CD4-positive, alpha-beta T cell (primary cell): ENCODE measurements at regions not wholly inside any gene's neighbourhood (a gene's known extent, or its start where the extent isn't known, plus 50 kb on each side); places are given as distances from the start of the nearest gene placed in this dataset.

ENCODE experiments used
- ATAC-seq: fragments of 200-7000 bp; cut with Tn5 transposase; one replicate; pipeline ENCODE4 v1.10.0; 2022; ENCODE audit warnings: mild to moderate bottlenecking; ENCODE audit not compliant: poor library complexity
- CTCF ChIA-PET: fragments of 350-600 bp; sonication (Branson Sonifier 250); formaldehyde crosslinking; loops from one replicate; lab custom pipeline; 2021; ENCODE audit warnings: antibody characterized with exemption, inconsistent platforms; lab: Charles Lee
- POLR2A ChIA-PET: fragments of 350-600 bp; sonication (Branson Sonifier 250); formaldehyde crosslinking; loops from one replicate; lab custom pipeline; 2021; ENCODE audit warnings: antibody characterized with exemption, inconsistent platforms; lab: Charles Lee
- DNase-seq, 14 experiments: peaks; one replicate each; pipeline ENCODE4 v3.0.0-alpha.2; 2013 to 2020; ENCODE audit warnings: mixed read lengths in 2 of 14
- H3K27ac ChIP-seq, 2 donors: one replicate each; pipeline versions ENCODE4 v1.5.1 to v1.7.0; 2013; ENCODE audit warnings: low read length in 2 of 2, low read depth in 1 of 2, mild to moderate bottlenecking in 1 of 2
- H3K27me3 ChIP-seq, 2 experiments: 1 replicate in 1 of 2; 2 replicates in 1 of 2; pipeline versions ENCODE4 v1.6.1 to v1.7.0; 2013; ENCODE audit warnings: low read length in 2 of 2, control low read depth in 1 of 2, mild to moderate bottlenecking in 1 of 2, moderate library complexity in 1 of 2; ENCODE audit not compliant: insufficient read depth in 2 of 2, control insufficient read depth in 1 of 2
- H3K36me3 ChIP-seq: one replicate; pipeline ENCODE4 v1.6.1; 2013; ENCODE audit warnings: low read length, control low read depth; ENCODE audit not compliant: insufficient read depth
- H3K4me1 ChIP-seq: one replicate; pipeline ENCODE4 v1.6.1; 2013; ENCODE audit warnings: low read length, control low read depth; ENCODE audit not compliant: insufficient read depth
- H3K4me3 ChIP-seq: one replicate; pipeline ENCODE4 v1.5.1; 2013; ENCODE audit warnings: mild to moderate bottlenecking, low read length, moderate library complexity
- H3K9me3 ChIP-seq, 2 experiments: 1 replicate in 1 of 2; 2 replicates in 1 of 2; pipeline versions ENCODE4 v1.6.1 to v1.7.0; 2013; ENCODE audit warnings: low read length in 2 of 2, mild to moderate bottlenecking in 2 of 2, control low read depth in 1 of 2, moderate library complexity in 1 of 2; ENCODE audit not compliant: control insufficient read depth in 1 of 2, insufficient read depth in 1 of 2
- H3K27ac Mint-ChIP-seq: one replicate; pipeline ENCODE4 v1.8.0; 2020; ENCODE audit warnings: mixed read lengths
- H3K27me3 Mint-ChIP-seq: one replicate; pipeline ENCODE4 v1.8.0; 2021; ENCODE audit warnings: mixed read lengths
- H3K36me3 Mint-ChIP-seq: one replicate; pipeline ENCODE4 v1.8.0; 2021; ENCODE audit warnings: low read depth, mixed read lengths
- H3K4me1 Mint-ChIP-seq: one replicate; pipeline ENCODE4 v1.8.0; 2021; ENCODE audit warnings: low read depth, mixed read lengths
- H3K4me3 Mint-ChIP-seq: one replicate; pipeline ENCODE4 v1.8.0; 2020; ENCODE audit warnings: mild to moderate bottlenecking, mixed read lengths
- H3K9me3 Mint-ChIP-seq: one replicate; pipeline ENCODE4 v1.8.0; 2020; ENCODE audit warnings: mixed read lengths
- intact Hi-C, 2 experiments: fragments of 100-400 bp; cut with DNase I in 1 of 2; cut with micrococcal nuclease in 1 of 2; formaldehyde crosslinking; loops; one replicate each; pipeline versions ENCODE4 v1.15.1 to v1.9.0; 2023 to 2025; cut with DNase I, micrococcal nuclease
- TF ChIP-seq, protein P1 (sequence below): fragments of 200-600 bp; IDR thresholded peaks from one replicate; pipeline ENCODE4 v1.8.0; 2022; ENCODE audit warnings: antibody characterized with exemption, mild to moderate bottlenecking

DNA sequence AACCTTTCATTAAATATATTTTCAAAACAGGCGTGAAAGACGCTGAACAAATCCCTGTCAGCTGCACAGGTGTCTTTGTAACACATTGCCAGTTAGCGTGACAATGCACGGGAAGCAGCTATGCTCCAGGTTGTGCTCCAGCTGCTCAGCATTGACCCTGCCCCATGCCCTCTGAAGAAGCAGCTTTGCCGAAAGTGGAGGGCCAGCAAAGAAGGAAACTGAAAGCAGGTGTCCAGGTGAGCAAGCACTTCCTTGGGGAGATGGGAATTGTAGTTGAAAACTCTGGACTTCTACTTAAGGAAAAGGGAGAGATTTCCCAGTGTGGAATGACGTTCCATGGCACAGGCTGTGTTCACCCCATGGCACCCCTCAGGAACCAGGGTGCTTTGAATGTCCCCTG lies 125.7 kb downstream of the TTLL2 start:
- POLR2A ChIA-PET = no interaction called here
- Histone ChIP-seq H3K27me3 (no peaks in the 10 kb centered on the region), H3K36me3 (no peaks in the 10 kb centered on the region), H3K27ac (no peak overlapping the region), H3K4me3 (no peak overlapping the region), H3K9me3 (no peaks in the 10 kb centered on the region), H3K4me1 (no peaks in the 10 kb centered on the region)
- TF ChIP-seq, protein P1, sequence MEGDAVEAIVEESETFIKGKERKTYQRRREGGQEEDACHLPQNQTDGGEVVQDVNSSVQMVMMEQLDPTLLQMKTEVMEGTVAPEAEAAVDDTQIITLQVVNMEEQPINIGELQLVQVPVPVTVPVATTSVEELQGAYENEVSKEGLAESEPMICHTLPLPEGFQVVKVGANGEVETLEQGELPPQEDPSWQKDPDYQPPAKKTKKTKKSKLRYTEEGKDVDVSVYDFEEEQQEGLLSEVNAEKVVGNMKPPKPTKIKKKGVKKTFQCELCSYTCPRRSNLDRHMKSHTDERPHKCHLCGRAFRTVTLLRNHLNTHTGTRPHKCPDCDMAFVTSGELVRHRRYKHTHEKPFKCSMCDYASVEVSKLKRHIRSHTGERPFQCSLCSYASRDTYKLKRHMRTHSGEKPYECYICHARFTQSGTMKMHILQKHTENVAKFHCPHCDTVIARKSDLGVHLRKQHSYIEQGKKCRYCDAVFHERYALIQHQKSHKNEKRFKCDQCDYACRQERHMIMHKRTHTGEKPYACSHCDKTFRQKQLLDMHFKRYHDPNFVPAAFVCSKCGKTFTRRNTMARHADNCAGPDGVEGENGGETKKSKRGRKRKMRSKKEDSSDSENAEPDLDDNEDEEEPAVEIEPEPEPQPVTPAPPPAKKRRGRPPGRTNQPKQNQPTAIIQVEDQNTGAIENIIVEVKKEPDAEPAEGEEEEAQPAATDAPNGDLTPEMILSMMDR = no peak
- Mint-ChIP-seq H3K4me3 (no peak overlapping the region), H3K36me3 (no peaks in the 10 kb centered on the region), H3K4me1 (no peaks in the 10 kb centered on the region), H3K27ac (no peak overlapping the region), H3K9me3 (no peaks in the 10 kb centered on the region), H3K27me3 (no peaks in the 10 kb centered on the region)
- ATAC-seq = no peak
- DNase-seq = no peak
- CTCF ChIA-PET = no interaction called here
- intact Hi-C loops = no loop called here

DNA sequence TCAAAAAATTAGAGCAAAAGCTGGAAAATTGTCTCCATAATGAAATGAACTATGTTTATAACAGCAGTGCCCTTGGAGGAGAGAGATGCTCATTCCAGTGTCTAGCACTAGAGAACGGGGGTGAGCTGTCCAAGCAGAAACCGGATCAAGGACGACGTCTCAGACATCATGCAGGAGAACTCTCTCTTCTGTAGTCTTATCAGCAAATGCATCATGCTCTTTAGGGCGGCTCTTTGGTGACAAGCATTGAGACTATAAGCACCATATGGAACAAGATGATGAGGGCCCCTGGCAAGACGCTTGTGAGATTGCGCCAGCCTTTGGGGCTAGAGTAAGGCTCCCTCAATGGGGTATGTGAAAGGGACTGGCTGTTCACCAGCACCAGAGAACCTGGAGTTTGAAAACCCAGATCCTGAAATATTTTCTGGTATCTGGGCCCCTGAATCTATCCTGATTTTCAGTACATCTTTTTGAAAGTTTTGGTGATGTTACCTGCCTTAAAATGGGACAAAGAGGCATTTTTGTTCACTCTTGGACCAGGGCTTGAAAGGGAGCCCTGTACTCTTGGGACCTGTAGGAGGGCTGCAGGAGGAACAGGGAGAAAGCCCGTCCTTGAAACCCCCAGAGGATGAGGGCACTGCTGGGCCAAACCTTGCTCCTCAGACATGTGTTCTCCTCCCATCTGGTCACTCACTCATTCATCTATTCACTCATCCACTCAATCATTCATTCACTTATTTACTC lies 127.6 kb downstream of the TTLL2 start:
- TF ChIP-seq, protein P1 = no peak
- POLR2A ChIA-PET = interaction anchor here (0.6 kb wide), 1 partner anchor 823 kb away, joined by 3 read pairs; no protein-coding TSS in a partner anchor
- Histone ChIP-seq H3K36me3 (no peaks in the 10 kb centered on the region), H3K9me3 (no peaks in the 10 kb centered on the region), H3K27ac (no peak overlapping the region), H3K4me1 (no peaks in the 10 kb centered on the region), H3K4me3 (no peak overlapping the region), H3K27me3 (peaks cover 7 to 8% of the 10 kb centered on the region in 2 experiments)
- Mint-ChIP-seq H3K9me3 (no peaks in the 10 kb centered on the region), H3K4me3 (no peak overlapping the region), H3K36me3 (no peaks in the 10 kb centered on the region), H3K27ac (no peak overlapping the region), H3K27me3 (peaks cover 11% of the 10 kb centered on the region), H3K4me1 (no peaks in the 10 kb centered on the region)
- ATAC-seq (no peak), DNase-seq (no peak)
- intact Hi-C loops = loop anchor here in 1 of 2 experiments (2.0 kb wide), 1 partner anchor 34 kb away; no protein-coding TSS in a partner anchor
- CTCF ChIA-PET = no interaction called here

DNA sequence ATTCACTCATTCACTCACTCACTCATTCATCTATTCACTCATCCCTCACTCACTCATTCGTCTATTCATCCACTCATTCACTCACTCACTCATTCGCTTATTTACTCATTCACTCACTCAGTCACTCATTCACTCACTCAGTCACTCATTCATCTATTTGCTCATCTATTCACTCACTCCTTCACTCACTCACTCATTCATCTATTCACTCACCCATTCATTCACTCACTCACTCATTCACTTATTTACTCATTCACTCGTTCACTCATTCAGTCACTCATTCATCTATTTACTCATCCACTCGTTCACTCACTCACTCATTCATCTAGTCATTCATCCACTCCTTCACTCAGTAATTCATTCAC lies 128.2 kb downstream of the TTLL2 start:
- TF ChIP-seq, protein P1 = no peak
- ChIA-PET POLR2A (no interaction called here), CTCF (no interaction called here)
- intact Hi-C loops = loop anchor here in 1 of 2 experiments (2.0 kb wide), 1 partner anchor 34 kb away; no protein-coding TSS in a partner anchor
- Histone ChIP-seq H3K4me3 (no peak overlapping the region), H3K27me3 (peaks cover 7 to 9% of the 10 kb centered on the region in 2 experiments), H3K27ac (no peak overlapping the region), H3K9me3 (no peaks in the 10 kb centered on the region), H3K36me3 (no peaks in the 10 kb centered on the region), H3K4me1 (no peaks in the 10 kb centered on the region)
- no peak for DNase-seq
- no peak overlapping the region for H3K4me3 Mint-ChIP-seq
- peaks cover 13% of the 10 kb centered on the region for H3K27me3 Mint-ChIP-seq
- no peaks in the 10 kb centered on the region for H3K36me3 Mint-ChIP-seq
- H3K4me1 Mint-ChIP-seq = no peaks in the 10 kb centered on the region
- ATAC-seq = no peak
- no peak overlapping the region for H3K27ac Mint-ChIP-seq
- H3K9me3 Mint-ChIP-seq = no peaks in the 10 kb centered on the region
